Lower leg skin (tissue), 4 donors: ENCODE measurements at regions not wholly inside any gene's neighbourhood (a gene's known extent, or its start where the extent isn't known, plus 50 kb on each side); places are given as distances from the start of the nearest gene placed in this dataset.

Experiments
- DNase-seq, 2 donors: peaks; one replicate each; pipeline ENCODE4 v3.0.0-alpha.2; 2019; ENCODE audit warnings: low spot score in 2 of 2
- H3K4me3 ChIP-seq: fragments of 200-600 bp; sonication (generic); 2 replicates; pipeline ENCODE4 v1.5.1; 2017; ENCODE audit warnings: mild to moderate bottlenecking, low read depth; ENCODE audit not compliant: poor library complexity, severe bottlenecking
- POLR2A ChIP-seq, 2 donors: fragments of 450-650 bp; IDR thresholded peaks; one replicate each; pipeline ENCODE4 v1.6.1; 2016 to 2017; ENCODE audit warnings: antibody characterized with exemption in 2 of 2, mild to moderate bottlenecking in 1 of 2, moderate library complexity in 1 of 2
- WGBS, 2 donors: methylation state at CpG; one replicate each; pipeline ENCODE4 v1.1.5; 2018; 5-methylcytosine and 5-hydroxymethylcytosine counted together
- intact Hi-C: fragments of 100-400 bp; cut with DNase I; formaldehyde crosslinking; loops from one replicate; pipeline ENCODE4 v1.15.0; 2023; ENCODE audit warnings: low total_unique reads
- TF ChIP-seq, protein P1 (sequence below), 3 donors: fragments of 450-650 bp; IDR thresholded peaks; one replicate each; pipeline ENCODE4 v1.5.1; 2016; ENCODE audit warnings: antibody characterized with exemption in 3 of 3, mild to moderate bottlenecking in 3 of 3, moderate library complexity in 2 of 3

DNA sequence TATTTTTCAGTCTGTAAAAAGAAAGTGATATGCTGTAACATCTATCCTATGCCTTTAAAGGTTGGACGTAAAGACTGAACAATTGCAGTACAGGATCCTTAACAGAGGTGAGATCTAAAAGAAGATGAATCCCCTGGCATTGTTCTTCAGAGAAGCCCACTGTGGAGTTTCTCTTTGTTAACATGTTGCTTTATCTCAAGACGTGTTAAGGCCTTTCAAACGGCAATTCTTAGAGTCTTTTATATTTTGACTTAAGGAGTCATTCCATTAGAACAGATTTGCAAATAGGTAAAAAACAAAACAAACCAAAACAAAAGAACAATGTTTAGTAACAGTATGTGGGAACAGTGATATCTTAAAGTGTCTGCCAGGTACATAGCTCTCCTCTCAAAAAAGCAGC is 225.1 kb upstream of the ZP4 start:
- DNase-seq = no peak
- intact Hi-C loops = no loop called here
- WGBS, 2 donors = 75 to 80% methylated on average over 3 of the region's 3 CpGs
- no peak overlapping the region for H3K4me3 ChIP-seq
- TF ChIP-seq, protein P1, sequence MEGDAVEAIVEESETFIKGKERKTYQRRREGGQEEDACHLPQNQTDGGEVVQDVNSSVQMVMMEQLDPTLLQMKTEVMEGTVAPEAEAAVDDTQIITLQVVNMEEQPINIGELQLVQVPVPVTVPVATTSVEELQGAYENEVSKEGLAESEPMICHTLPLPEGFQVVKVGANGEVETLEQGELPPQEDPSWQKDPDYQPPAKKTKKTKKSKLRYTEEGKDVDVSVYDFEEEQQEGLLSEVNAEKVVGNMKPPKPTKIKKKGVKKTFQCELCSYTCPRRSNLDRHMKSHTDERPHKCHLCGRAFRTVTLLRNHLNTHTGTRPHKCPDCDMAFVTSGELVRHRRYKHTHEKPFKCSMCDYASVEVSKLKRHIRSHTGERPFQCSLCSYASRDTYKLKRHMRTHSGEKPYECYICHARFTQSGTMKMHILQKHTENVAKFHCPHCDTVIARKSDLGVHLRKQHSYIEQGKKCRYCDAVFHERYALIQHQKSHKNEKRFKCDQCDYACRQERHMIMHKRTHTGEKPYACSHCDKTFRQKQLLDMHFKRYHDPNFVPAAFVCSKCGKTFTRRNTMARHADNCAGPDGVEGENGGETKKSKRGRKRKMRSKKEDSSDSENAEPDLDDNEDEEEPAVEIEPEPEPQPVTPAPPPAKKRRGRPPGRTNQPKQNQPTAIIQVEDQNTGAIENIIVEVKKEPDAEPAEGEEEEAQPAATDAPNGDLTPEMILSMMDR (IDR thresholded peaks at IDR 0.05) = no peak
- no peak for TF ChIP-seq POLR2A (IDR thresholded peaks at IDR 0.05)

DNA sequence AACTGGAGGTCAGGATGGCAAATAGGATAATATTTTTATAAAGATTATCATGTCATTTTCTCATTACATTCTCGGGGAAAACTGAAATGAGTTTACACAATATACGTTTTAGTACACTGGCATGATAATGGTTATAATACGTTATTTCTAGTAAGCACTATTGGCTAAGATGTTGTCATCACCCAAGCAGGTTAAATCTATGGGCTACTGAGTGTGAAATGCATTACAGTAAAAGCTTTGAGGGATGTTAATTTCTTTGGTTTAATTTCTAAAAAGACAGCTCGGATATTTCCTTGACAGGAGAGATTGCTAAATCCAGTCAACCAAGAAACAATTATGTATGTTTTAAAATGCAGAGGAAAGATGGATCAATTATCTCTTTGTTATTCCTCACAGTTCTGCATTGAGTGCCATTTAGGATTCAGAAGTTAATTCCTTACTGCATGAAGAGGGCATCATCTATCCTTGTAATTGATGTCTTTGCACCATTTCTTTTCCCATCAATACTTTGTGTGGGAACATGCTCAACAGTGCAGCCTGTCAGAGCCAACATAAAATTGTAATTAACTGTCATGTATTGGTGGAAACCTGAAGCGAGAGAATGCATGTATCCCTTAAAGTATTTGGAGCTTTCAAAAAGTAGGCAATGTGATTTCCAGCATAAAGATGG is 222.4 kb upstream of the ZP4 start:
- DNase-seq = no peak
- H3K4me3 ChIP-seq = no peak overlapping the region
- 82 to 85% methylated on average over 5 of the region's 5 CpGs for WGBS, 2 donors
- TF ChIP-seq, protein P1 (IDR thresholded peaks at IDR 0.05) = no peak
- TF ChIP-seq POLR2A (IDR thresholded peaks at IDR 0.05) = no peak
- intact Hi-C loops = no loop called here

DNA sequence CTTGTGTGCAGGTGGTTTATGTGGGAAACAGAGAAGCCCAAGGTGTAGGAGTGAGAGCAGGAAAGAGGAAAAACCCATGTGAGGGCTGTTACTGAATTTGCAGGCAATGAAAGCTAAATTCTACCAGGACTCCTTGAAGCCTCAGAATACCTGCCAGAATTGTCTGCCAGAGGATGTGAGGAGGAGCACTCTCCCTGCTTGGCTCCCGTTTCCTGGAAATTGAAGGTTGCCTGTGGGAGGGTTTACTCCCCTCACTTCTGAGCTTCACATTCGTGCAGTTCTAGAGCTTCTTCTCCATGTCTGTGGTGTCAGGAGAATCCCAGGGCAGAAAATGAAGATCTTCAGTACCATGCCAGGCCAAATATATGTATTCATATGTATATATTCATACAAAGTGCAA is 220.8 kb upstream of the ZP4 start:
- no peak for DNase-seq
- intact Hi-C loops = no loop called here
- no peak overlapping the region for H3K4me3 ChIP-seq
- TF ChIP-seq POLR2A (IDR thresholded peaks at IDR 0.05) = no peak
- TF ChIP-seq, protein P1 (IDR thresholded peaks at IDR 0.05) = no peak
- 39 to 43% methylated on average over 2 of the region's 2 CpGs for WGBS, 2 donors

DNA sequence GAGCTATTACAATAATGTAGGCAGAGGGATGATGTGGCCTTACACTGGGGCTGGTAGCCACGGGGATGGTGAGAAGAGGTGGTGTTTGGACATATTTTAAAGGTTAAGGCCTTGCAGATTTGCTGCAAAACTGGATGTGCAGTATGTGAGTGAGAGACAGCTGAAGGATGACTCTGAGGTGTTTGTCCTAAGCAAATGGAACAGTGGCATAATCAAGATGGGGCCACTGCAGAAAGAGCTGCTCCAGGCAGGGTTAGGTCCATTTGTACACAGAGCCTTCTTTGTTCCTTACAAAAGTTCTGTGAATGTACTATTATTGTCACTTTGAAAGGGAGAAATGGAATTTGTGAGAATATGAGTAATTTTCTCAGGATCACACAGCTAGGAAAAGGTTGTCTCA is 220.4 kb upstream of the ZP4 start:
- TF ChIP-seq, protein P1 (IDR thresholded peaks at IDR 0.05) = no peak
- TF ChIP-seq POLR2A (IDR thresholded peaks at IDR 0.05) = no peak
- H3K4me3 ChIP-seq = no peak overlapping the region
- DNase-seq = no peak
- WGBS, 2 donors = 60 to 63% methylated on average over 1 of the region's 1 CpG
- intact Hi-C loops = no loop called here

DNA sequence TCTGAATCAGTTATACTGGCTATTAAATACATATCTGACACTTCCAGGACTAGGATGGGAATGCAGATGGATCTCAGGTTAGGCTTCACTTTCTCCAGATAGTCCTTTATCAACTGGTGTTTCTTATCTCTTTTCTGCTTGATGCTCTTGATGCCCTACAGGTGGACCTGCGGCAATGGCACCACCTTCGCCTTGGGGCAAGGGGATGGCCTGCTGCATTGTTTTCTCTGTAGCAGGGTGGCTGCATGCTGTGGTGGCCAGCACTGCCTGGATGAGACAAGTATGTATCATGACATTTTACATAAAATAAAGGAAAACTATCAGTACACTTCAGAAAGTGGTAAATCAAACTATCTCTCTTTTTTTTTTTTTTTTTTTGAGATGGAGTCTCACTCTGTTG is 217.7 kb upstream of the ZP4 start:
- 85 to 92% methylated on average over 2 of the region's 2 CpGs for WGBS, 2 donors
- no peak overlapping the region for H3K4me3 ChIP-seq

More for the DNA sequence above, 217.7 kb upstream of the ZP4 start:
- DNase-seq = no peak
- TF ChIP-seq, protein P1 (IDR thresholded peaks at IDR 0.05) = no peak
- TF ChIP-seq POLR2A (IDR thresholded peaks at IDR 0.05) = no peak
- intact Hi-C loops = no loop called here
